Amniotic stem cell (primary cell): ENCODE measurements at regions not wholly inside any gene's neighbourhood (a gene's known extent, or its start where the extent isn't known, plus 50 kb on each side); places are given as distances from the start of the nearest gene placed in this dataset.
"Not testable (repeated sequence)": the region's sequence is repeated elsewhere in the genome, so short reads cannot be mapped to it uniquely, and the experiment has no call there.

Experiments
- DNase-seq: peaks from one replicate; lab custom pipeline; 2025; lab: John Stamatoyannopoulos, UW

- no peak for DNase-seq
Measured at GRCh38 chr2:199558156-199558555, 100.4 kb upstream of the SATB2 start.

- DNase-seq, result no peak
Measured at GRCh38 chr2:199556527-199557285, 99.0 kb upstream of the SATB2 start.

- no peak for DNase-seq
Measured at GRCh38 chr2:199554026-199554425, 96.3 kb upstream of the SATB2 start.

GRCh38 chr2:199552141-199552540 is 94.4 kb upstream of the SATB2 start:
- DNase-seq, result no peak

GRCh38 chr2:199543606-199544172 is 86.0 kb upstream of the SATB2 start:
- no peak for DNase-seq

- no peak for DNase-seq
Measured at GRCh38 chr2:199535445-199536177, 77.9 kb upstream of the SATB2 start.

- DNase-seq, result not testable (repeated sequence)
Measured at GRCh38 chr2:199533873-199534272, 76.1 kb upstream of the SATB2 start.

- DNase-seq, result no peak
Measured at GRCh38 chr2:199527071-199527470, 69.3 kb upstream of the SATB2 start.

- DNase-seq, result no peak
Measured at GRCh38 chr2:199524689-199525574, 67.2 kb upstream of the SATB2 start.

- no peak for DNase-seq
Measured at GRCh38 chr2:199509403-199509802, 51.7 kb upstream of the SATB2 start.
